OCI-LY1 (cell line): ENCODE measurements at regions not wholly inside any gene's neighbourhood (a gene's known extent, or its start where the extent isn't known, plus 50 kb on each side); places are given as distances from the start of the nearest gene placed in this dataset.
A peak's percentile ranks its signal among the peaks of the same experiment; 100 is the strongest.
"Not testable (repeated sequence)": the region's sequence is repeated elsewhere in the genome, so short reads cannot be mapped to it uniquely, and the experiment has no call there.

Experiments
- H2AFZ ChIP-seq: fragments of 200-600 bp; sonication (generic), shearing (Covaris generic); 2 replicates; pipeline ENCODE4 v1.6.0; 2014; ENCODE audit warnings: antibody characterized with exemption, mild to moderate bottlenecking, low read length
- H3F3A ChIP-seq: fragments of 200-600 bp; sonication (generic), shearing (Covaris generic); 2 replicates; pipeline ENCODE4 v1.6.0; 2014; ENCODE audit warnings: mild to moderate bottlenecking, antibody characterized with exemption, low read length, moderate library complexity; ENCODE audit not compliant: insufficient read depth
- H3K27ac ChIP-seq: fragments of 200-600 bp; sonication (generic); 2 replicates; pipeline ENCODE4 v1.5.1; 2014; ENCODE audit warnings: low read length, mixed run types, mild to moderate bottlenecking, low read depth; ENCODE audit not compliant: poor library complexity, severe bottlenecking
- H3K27me3 ChIP-seq: fragments of 200-600 bp; sonication (generic); 2 replicates; pipeline ENCODE4 v1.6.0; 2014; ENCODE audit warnings: antibody characterized with exemption, mild to moderate bottlenecking, low read length, moderate library complexity; ENCODE audit not compliant: insufficient read depth
- H3K36me3 ChIP-seq: fragments of 200-600 bp; sonication (generic); 2 replicates; pipeline ENCODE4 v1.6.1; 2014; ENCODE audit warnings: mild to moderate bottlenecking, antibody characterized with exemption, low read length, moderate library complexity, mixed read lengths; ENCODE audit not compliant: insufficient read depth
- H3K4me1 ChIP-seq: fragments of 200-600 bp; sonication (generic); 2 replicates; pipeline ENCODE4 v1.5.1; 2014; ENCODE audit warnings: mild to moderate bottlenecking, low read length, moderate library complexity; ENCODE audit not compliant: insufficient read depth, severe bottlenecking
- H3K4me2 ChIP-seq: fragments of 200-600 bp; sonication (generic), shearing (Covaris generic); 2 replicates; pipeline ENCODE4 v1.6.1; 2014; ENCODE audit warnings: low read length
- H3K4me3 ChIP-seq: fragments of 200-600 bp; sonication (generic); 2 replicates; pipeline ENCODE4 v1.5.1; 2014; ENCODE audit warnings: low read length, low read depth, mild to moderate bottlenecking, mixed read lengths; ENCODE audit not compliant: poor library complexity, severe bottlenecking
- H3K79me2 ChIP-seq: fragments of 200-600 bp; shearing (Covaris generic); 2 replicates; pipeline ENCODE4 v1.6.1; 2016; ENCODE audit warnings: mixed run types, low read length, mixed read lengths; ENCODE audit not compliant: insufficient read depth
- H3K9ac ChIP-seq: fragments of 200-600 bp; sonication (generic), shearing (Covaris generic); 2 replicates; pipeline ENCODE4 v1.6.1; 2014; ENCODE audit warnings: mild to moderate bottlenecking, low read length, mixed read lengths
- H3K9me2 ChIP-seq: fragments of 200-600 bp; sonication (generic), shearing (Covaris generic); 2 replicates; pipeline ENCODE4 v1.6.1; 2014; ENCODE audit warnings: low read depth, mild to moderate bottlenecking, low read length, mixed read lengths
- H3K9me3 ChIP-seq: fragments of 200-600 bp; shearing (Covaris generic); 2 replicates; pipeline ENCODE4 v1.6.1; 2014; ENCODE audit warnings: low read length, mixed read lengths
- H4K20me1 ChIP-seq: fragments of 200-600 bp; sonication (generic), shearing (Covaris generic); 2 replicates; pipeline ENCODE4 v1.6.0; 2016; ENCODE audit warnings: mild to moderate bottlenecking, low read length; ENCODE audit not compliant: insufficient read depth
- EZH2 ChIP-seq: fragments of 200-600 bp; sonication (generic), shearing (Covaris generic); IDR thresholded peaks from 2 replicates; pipeline ENCODE4 v1.8.0; 2017; ENCODE audit warnings: borderline replicate concordance, mixed run types, mild to moderate bottlenecking, antibody characterized with exemption, low read length, moderate library complexity, mixed read lengths
- TF ChIP-seq, protein P1 (sequence below): fragments of 200-600 bp; sonication (generic), shearing (Covaris generic); IDR thresholded peaks from 2 replicates; pipeline ENCODE4 v1.5.1; 2017; ENCODE audit warnings: mild to moderate bottlenecking, antibody characterized with exemption, low read length, moderate library complexity, mixed read lengths

GRCh38 chr14:105591052-105591451 lies 64.7 kb downstream of the TMEM121 start:
- Histone ChIP-seq H2AFZ (no peak overlapping the region), H3K4me3 (peak overlapping the region; percentile 62), H3K36me3 (peaks cover 44% of the 10 kb centered on the region), H3K9ac (peak overlapping the region; percentile 74), H3K9me2 (no peaks in the 10 kb centered on the region), H3K27me3 (no peaks in the 10 kb centered on the region), H3K27ac (peak overlapping the region; percentile 84), H3K4me2 (peak overlapping the region; percentile 52; the same call in 1 of the 2 replicates), H3F3A (no peaks in the 10 kb centered on the region), H3K9me3 (no peaks in the 10 kb centered on the region), H4K20me1 (no peaks in the 10 kb centered on the region), H3K4me1 (peaks cover 44% of the 10 kb centered on the region), H3K79me2 (peaks cover 5% of the 10 kb centered on the region)
- no peak for TF ChIP-seq EZH2
- TF ChIP-seq, protein P1, sequence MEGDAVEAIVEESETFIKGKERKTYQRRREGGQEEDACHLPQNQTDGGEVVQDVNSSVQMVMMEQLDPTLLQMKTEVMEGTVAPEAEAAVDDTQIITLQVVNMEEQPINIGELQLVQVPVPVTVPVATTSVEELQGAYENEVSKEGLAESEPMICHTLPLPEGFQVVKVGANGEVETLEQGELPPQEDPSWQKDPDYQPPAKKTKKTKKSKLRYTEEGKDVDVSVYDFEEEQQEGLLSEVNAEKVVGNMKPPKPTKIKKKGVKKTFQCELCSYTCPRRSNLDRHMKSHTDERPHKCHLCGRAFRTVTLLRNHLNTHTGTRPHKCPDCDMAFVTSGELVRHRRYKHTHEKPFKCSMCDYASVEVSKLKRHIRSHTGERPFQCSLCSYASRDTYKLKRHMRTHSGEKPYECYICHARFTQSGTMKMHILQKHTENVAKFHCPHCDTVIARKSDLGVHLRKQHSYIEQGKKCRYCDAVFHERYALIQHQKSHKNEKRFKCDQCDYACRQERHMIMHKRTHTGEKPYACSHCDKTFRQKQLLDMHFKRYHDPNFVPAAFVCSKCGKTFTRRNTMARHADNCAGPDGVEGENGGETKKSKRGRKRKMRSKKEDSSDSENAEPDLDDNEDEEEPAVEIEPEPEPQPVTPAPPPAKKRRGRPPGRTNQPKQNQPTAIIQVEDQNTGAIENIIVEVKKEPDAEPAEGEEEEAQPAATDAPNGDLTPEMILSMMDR: no peak

DNA sequence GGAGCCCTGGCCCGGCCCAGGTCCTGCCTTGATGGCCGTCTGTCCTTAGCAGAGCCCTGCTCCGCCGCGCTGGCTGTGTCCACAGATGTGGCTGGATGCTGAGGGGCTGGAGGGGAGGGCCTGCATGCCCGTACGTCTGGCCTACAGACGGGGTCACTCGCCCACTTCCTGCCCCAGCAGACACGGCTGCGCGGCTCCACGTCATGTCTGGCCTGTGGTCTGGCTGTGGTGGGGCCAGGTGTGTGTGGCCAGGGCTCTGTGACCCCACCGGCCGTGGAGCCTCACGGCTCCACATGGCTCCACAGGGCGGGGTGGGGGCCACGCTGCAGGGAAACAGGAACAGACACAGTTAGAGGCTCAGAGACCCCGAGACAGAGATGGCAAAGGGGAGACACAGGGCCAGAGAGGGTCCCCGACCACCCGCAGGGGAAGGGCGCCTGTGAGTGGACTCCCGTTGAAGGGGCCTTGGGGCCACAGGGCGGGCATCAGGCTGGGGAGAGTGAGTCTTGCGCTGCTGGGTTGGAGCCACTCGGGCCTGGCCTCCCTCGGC lies 65.5 kb downstream of the TMEM121 start:
- Histone ChIP-seq H3K9ac (peak overlapping the region; percentile 74), H3K4me1 (peaks cover 43% of the 10 kb centered on the region), H3K4me2 (peak overlapping the region; percentile 52; the same call in 1 of the 2 replicates), H3K4me3 (peak overlapping the region; percentile 62), H3K27ac (peak overlapping the region; percentile 84), H3K36me3 (peaks cover 44% of the 10 kb centered on the region)
- not testable (repeated sequence) for H3K9me2 ChIP-seq, H2AFZ ChIP-seq, H4K20me1 ChIP-seq, H3K79me2 ChIP-seq, H3F3A ChIP-seq, H3K27me3 ChIP-seq, H3K9me3 ChIP-seq

DNA sequence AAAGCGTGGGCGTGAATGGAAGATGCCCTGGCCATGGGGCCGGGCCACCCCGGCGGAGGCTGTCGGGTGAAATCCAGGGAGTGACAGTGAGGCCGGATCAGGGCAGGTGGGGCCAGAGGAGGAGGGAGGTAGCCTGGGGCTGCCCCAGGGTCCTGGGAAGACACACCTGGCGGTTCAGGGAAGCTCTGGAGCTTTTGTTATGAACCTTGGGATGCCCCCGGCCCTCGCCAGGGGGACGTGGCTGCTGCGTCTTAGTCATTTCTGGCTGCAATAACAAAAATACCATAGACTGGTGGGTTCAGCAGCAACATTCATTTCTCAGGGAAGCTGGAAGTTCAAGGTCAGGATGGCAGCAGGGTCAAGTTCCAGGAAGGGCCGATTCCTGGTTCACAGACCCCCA lies 66.3 kb downstream of the TMEM121 start:
- Histone ChIP-seq H3K4me1 (peaks cover 42% of the 10 kb centered on the region), H3K4me2 (peak overlapping the region; percentile 67), H3K9ac (peak overlapping the region; percentile 74), H3K27ac (peak overlapping the region; percentile 84), H3K4me3 (peak overlapping the region; percentile 62), H3K36me3 (peaks cover 39% of the 10 kb centered on the region)
- not testable (repeated sequence) for H4K20me1 ChIP-seq, H3K27me3 ChIP-seq, H3K9me2 ChIP-seq, H3K79me2 ChIP-seq, H3K9me3 ChIP-seq, H3F3A ChIP-seq, H2AFZ ChIP-seq

GRCh38 chr14:105595346-105595745 lies 69.0 kb downstream of the TMEM121 start:
- H3K79me2 ChIP-seq, H4K20me1 ChIP-seq, H2AFZ ChIP-seq, H3F3A ChIP-seq, H3K9me3 ChIP-seq, H3K4me2 ChIP-seq, H3K9me2 ChIP-seq, H3K27me3 ChIP-seq: not testable (repeated sequence)
- Histone ChIP-seq H3K27ac (peak overlapping the region; percentile 74), H3K4me1 (peaks cover 41% of the 10 kb centered on the region), H3K36me3 (peaks cover 30% of the 10 kb centered on the region), H3K9ac (peak overlapping the region; percentile 30; the same call in 1 of the 2 replicates), H3K4me3 (peak overlapping the region; percentile 25)

DNA sequence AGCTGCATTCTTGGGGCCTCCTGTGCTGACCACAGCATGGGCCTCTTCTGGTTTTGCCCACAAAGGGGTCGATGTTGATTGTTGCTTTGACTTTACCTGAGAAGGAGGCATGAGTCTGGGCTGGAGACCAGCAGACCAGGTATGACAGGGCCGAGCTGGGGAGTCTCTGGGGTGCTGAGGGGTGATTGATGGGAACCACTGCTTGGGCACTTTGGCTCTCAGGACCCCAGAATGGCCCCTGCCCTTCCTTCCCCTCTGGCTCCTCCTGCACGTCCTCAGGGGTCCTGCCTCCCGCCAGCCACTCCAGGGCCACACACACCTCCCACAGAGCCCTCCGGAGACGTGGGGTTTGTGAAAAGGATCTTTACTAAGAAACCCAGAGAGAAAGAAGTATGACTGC lies 70.0 kb downstream of the TMEM121 start:
- peaks cover 34% of the 10 kb centered on the region for H3K36me3 ChIP-seq
- H3K9me2 ChIP-seq, H3K27me3 ChIP-seq, H3K79me2 ChIP-seq, H3K9me3 ChIP-seq, H4K20me1 ChIP-seq, H3F3A ChIP-seq, H3K4me3 ChIP-seq, H2AFZ ChIP-seq: not testable (repeated sequence)
- peak overlapping the region; percentile 61; the same call in 1 of the 2 replicates for H3K9ac ChIP-seq
- H3K4me1 ChIP-seq: peaks cover 51% of the 10 kb centered on the region
- H3K27ac ChIP-seq: peak overlapping the region; percentile 83
- peak overlapping the region; percentile 8; the same call in 1 of the 2 replicates for H3K4me2 ChIP-seq

- peaks cover 26% of the 10 kb centered on the region; the same call in 1 of the 2 replicates for H3K36me3 ChIP-seq
- not testable (repeated sequence) for H3K27me3 ChIP-seq, H3K79me2 ChIP-seq
Measured at GRCh38 chr14:105598040-105598763, 71.8 kb downstream of the TMEM121 start.

More at GRCh38 chr14:105598040-105598763, 71.8 kb downstream of the TMEM121 start:
- H3F3A ChIP-seq, H4K20me1 ChIP-seq, H3K9me3 ChIP-seq, H2AFZ ChIP-seq, H3K9me2 ChIP-seq: not testable (repeated sequence)
- Histone ChIP-seq H3K4me3 (peak overlapping the region; percentile 28), H3K4me1 (peaks cover 57% of the 10 kb centered on the region), H3K9ac (peak overlapping the region; percentile 50; the same call in 1 of the 2 replicates), H3K27ac (peak overlapping the region; percentile 76), H3K4me2 (peak overlapping the region; percentile 32; the same call in 1 of the 2 replicates)
